CD4-positive, alpha-beta T cell (primary cell): ENCODE measurements at regions not wholly inside any gene's neighbourhood (a gene's known extent, or its start where the extent isn't known, plus 50 kb on each side); places are given as distances from the start of the nearest gene placed in this dataset.

ENCODE experiments used
- ATAC-seq: fragments of 200-7000 bp; cut with Tn5 transposase; one replicate; pipeline ENCODE4 v1.10.0; 2022; ENCODE audit warnings: mild to moderate bottlenecking; ENCODE audit not compliant: poor library complexity
- CTCF ChIA-PET: fragments of 350-600 bp; sonication (Branson Sonifier 250); formaldehyde crosslinking; loops from one replicate; lab custom pipeline; 2021; ENCODE audit warnings: antibody characterized with exemption, inconsistent platforms; lab: Charles Lee
- POLR2A ChIA-PET: fragments of 350-600 bp; sonication (Branson Sonifier 250); formaldehyde crosslinking; loops from one replicate; lab custom pipeline; 2021; ENCODE audit warnings: antibody characterized with exemption, inconsistent platforms; lab: Charles Lee
- DNase-seq, 14 experiments: peaks; one replicate each; pipeline ENCODE4 v3.0.0-alpha.2; 2013 to 2020; ENCODE audit warnings: mixed read lengths in 2 of 14
- H3K27ac ChIP-seq, 2 donors: one replicate each; pipeline versions ENCODE4 v1.5.1 to v1.7.0; 2013; ENCODE audit warnings: low read length in 2 of 2, low read depth in 1 of 2, mild to moderate bottlenecking in 1 of 2
- H3K27me3 ChIP-seq, 2 experiments: 1 replicate in 1 of 2; 2 replicates in 1 of 2; pipeline versions ENCODE4 v1.6.1 to v1.7.0; 2013; ENCODE audit warnings: low read length in 2 of 2, control low read depth in 1 of 2, mild to moderate bottlenecking in 1 of 2, moderate library complexity in 1 of 2; ENCODE audit not compliant: insufficient read depth in 2 of 2, control insufficient read depth in 1 of 2
- H3K36me3 ChIP-seq: one replicate; pipeline ENCODE4 v1.6.1; 2013; ENCODE audit warnings: low read length, control low read depth; ENCODE audit not compliant: insufficient read depth
- H3K4me1 ChIP-seq: one replicate; pipeline ENCODE4 v1.6.1; 2013; ENCODE audit warnings: low read length, control low read depth; ENCODE audit not compliant: insufficient read depth
- H3K4me3 ChIP-seq: one replicate; pipeline ENCODE4 v1.5.1; 2013; ENCODE audit warnings: mild to moderate bottlenecking, low read length, moderate library complexity
- H3K9me3 ChIP-seq, 2 experiments: 1 replicate in 1 of 2; 2 replicates in 1 of 2; pipeline versions ENCODE4 v1.6.1 to v1.7.0; 2013; ENCODE audit warnings: low read length in 2 of 2, mild to moderate bottlenecking in 2 of 2, control low read depth in 1 of 2, moderate library complexity in 1 of 2; ENCODE audit not compliant: control insufficient read depth in 1 of 2, insufficient read depth in 1 of 2
- H3K27ac Mint-ChIP-seq: one replicate; pipeline ENCODE4 v1.8.0; 2020; ENCODE audit warnings: mixed read lengths
- H3K27me3 Mint-ChIP-seq: one replicate; pipeline ENCODE4 v1.8.0; 2021; ENCODE audit warnings: mixed read lengths
- H3K36me3 Mint-ChIP-seq: one replicate; pipeline ENCODE4 v1.8.0; 2021; ENCODE audit warnings: low read depth, mixed read lengths
- H3K4me1 Mint-ChIP-seq: one replicate; pipeline ENCODE4 v1.8.0; 2021; ENCODE audit warnings: low read depth, mixed read lengths
- H3K4me3 Mint-ChIP-seq: one replicate; pipeline ENCODE4 v1.8.0; 2020; ENCODE audit warnings: mild to moderate bottlenecking, mixed read lengths
- H3K9me3 Mint-ChIP-seq: one replicate; pipeline ENCODE4 v1.8.0; 2020; ENCODE audit warnings: mixed read lengths
- CTCF ChIP-seq: fragments of 200-600 bp; IDR thresholded peaks from one replicate; pipeline ENCODE4 v1.8.0; 2022; ENCODE audit warnings: antibody characterized with exemption, mild to moderate bottlenecking
- intact Hi-C, 2 experiments: fragments of 100-400 bp; cut with DNase I in 1 of 2; cut with micrococcal nuclease in 1 of 2; formaldehyde crosslinking; loops; one replicate each; pipeline versions ENCODE4 v1.15.1 to v1.9.0; 2023 to 2025; cut with DNase I, micrococcal nuclease

- Mint-ChIP-seq H3K4me1 (peaks cover 26% of the 10 kb centered on the region), H3K36me3 (peaks cover 34% of the 10 kb centered on the region), H3K9me3 (no peaks in the 10 kb centered on the region), H3K27me3 (no peaks in the 10 kb centered on the region), H3K4me3 (no peak overlapping the region), H3K27ac (no peak overlapping the region)
- Histone ChIP-seq H3K4me1 (no peaks in the 10 kb centered on the region), H3K36me3 (peaks cover 6% of the 10 kb centered on the region), H3K4me3 (no peak overlapping the region), H3K27me3 (no peaks in the 10 kb centered on the region), H3K9me3 (no peaks in the 10 kb centered on the region), H3K27ac (no peak overlapping the region)
- DNase-seq (no peak), ATAC-seq (no peak)
- ChIA-PET POLR2A (interaction anchor here (1.0 to 1.1 kb wide), 2 partner anchors 20 to 35 kb away, joined by 3 to 4 read pairs; no protein-coding TSS in a partner anchor), CTCF (no interaction called here)
- no peak for TF ChIP-seq CTCF
- intact Hi-C loops = loop anchor here in 1 of 2 experiments (10.0 kb wide), 1 partner anchor 52 kb away; no protein-coding TSS in a partner anchor
These were observed 263.8 kb downstream of the PTPRC start for GRCh38 chr1:198902655-198903054.

- no peak for DNase-seq
- Histone ChIP-seq H3K27me3 (no peaks in the 10 kb centered on the region), H3K4me1 (no peaks in the 10 kb centered on the region), H3K9me3 (no peaks in the 10 kb centered on the region), H3K4me3 (no peak overlapping the region), H3K27ac (no peak overlapping the region), H3K36me3 (peaks cover 6% of the 10 kb centered on the region)
- ChIA-PET POLR2A (interaction anchor here (1.0 to 1.1 kb wide), 2 partner anchors 19 to 34 kb away, joined by 3 to 4 read pairs; no protein-coding TSS in a partner anchor), CTCF (no interaction called here)
- no peak for TF ChIP-seq CTCF
- H3K27me3 Mint-ChIP-seq = no peaks in the 10 kb centered on the region
- intact Hi-C loops = loop anchor here in 1 of 2 experiments (10.0 kb wide), 1 partner anchor 52 kb away; no protein-coding TSS in a partner anchor
- no peak for ATAC-seq
- H3K9me3 Mint-ChIP-seq = no peaks in the 10 kb centered on the region
- no peak overlapping the region for H3K4me3 Mint-ChIP-seq
- H3K4me1 Mint-ChIP-seq = peaks cover 28% of the 10 kb centered on the region
- H3K36me3 Mint-ChIP-seq = peaks cover 32% of the 10 kb centered on the region
- no peak overlapping the region for H3K27ac Mint-ChIP-seq
These were observed 264.4 kb downstream of the PTPRC start for GRCh38 chr1:198903203-198903602.

- H3K36me3 ChIP-seq = peaks cover 6% of the 10 kb centered on the region
- no peak overlapping the region for H3K4me3 ChIP-seq
- Mint-ChIP-seq H3K27me3 (no peaks in the 10 kb centered on the region), H3K27ac (no peak overlapping the region), H3K4me1 (peaks cover 31% of the 10 kb centered on the region), H3K36me3 (peaks cover 29% of the 10 kb centered on the region), H3K9me3 (no peaks in the 10 kb centered on the region), H3K4me3 (no peak overlapping the region)
- TF ChIP-seq CTCF = no peak
- DNase-seq = no peak
- ATAC-seq = no peak
- ChIA-PET CTCF (no interaction called here), POLR2A (interaction anchor here (1.1 kb wide), 1 partner anchor 19 kb away, joined by 3 read pairs; no protein-coding TSS in a partner anchor)
- no peaks in the 10 kb centered on the region for H3K9me3 ChIP-seq
- no peaks in the 10 kb centered on the region for H3K4me1 ChIP-seq
- H3K27me3 ChIP-seq = no peaks in the 10 kb centered on the region
- intact Hi-C loops = loop anchor here in 1 of 2 experiments (10.0 kb wide), 1 partner anchor 51 kb away; no protein-coding TSS in a partner anchor
- no peak overlapping the region for H3K27ac ChIP-seq
These were observed 264.8 kb downstream of the PTPRC start for GRCh38 chr1:198903621-198904020.
